HEK293 (cell line): ENCODE measurements at regions not wholly inside any gene's neighbourhood (a gene's known extent, or its start where the extent isn't known, plus 50 kb on each side); places are given as distances from the start of the nearest gene placed in this dataset.
"Not testable (repeated sequence)": the region's sequence is repeated elsewhere in the genome, so short reads cannot be mapped to it uniquely, and the experiment has no call there.

Source experiments
- CTCF ChIA-PET: fragments of 350-600 bp; formaldehyde crosslinking; extraction: SDS; loops from one replicate; lab custom pipeline; 2021; ENCODE audit warnings: antibody characterized with exemption; lab: Yijun Ruan, JAX
- POLR2A ChIA-PET: fragments of 300-600 bp; formaldehyde crosslinking; extraction: SDS; loops from one replicate; lab custom pipeline; 2020; ENCODE audit warnings: antibody characterized with exemption, inconsistent platforms; lab: Yijun Ruan, JAX
- H3K27ac ChIP-seq: fragments of 200-500 bp; sonication (Bioruptor generic); 2 replicates; pipeline ENCODE4 v1.5.1; 2014; ENCODE audit warnings: low read depth, low read length, control low read depth, inconsistent platforms; ENCODE audit errors: extremely low read depth
- H3K36me3 ChIP-seq, 2 experiments: fragments of 200-500 bp in 1 of 2; sonication (Bioruptor generic) in 1 of 2; 1 replicate in 1 of 2; 2 replicates in 1 of 2; pipeline ENCODE4 v1.5.1; 2014 to 2017; ENCODE audit warnings: inconsistent platforms in 2 of 2, low read length in 2 of 2; ENCODE audit not compliant: control insufficient read depth in 2 of 2, insufficient read depth in 1 of 2
- H3K4me1 ChIP-seq: fragments of 200-500 bp; sonication (Bioruptor generic); 2 replicates; pipeline ENCODE4 v1.5.1; 2014; ENCODE audit warnings: mild to moderate bottlenecking, low read length, inconsistent platforms; ENCODE audit not compliant: control insufficient read depth, insufficient read depth
- H3K4me3 ChIP-seq: 2 replicates; pipeline ENCODE4 v1.5.1; 2011; ENCODE audit warnings: low read depth, mild to moderate bottlenecking, control low read depth, low read length, moderate library complexity
- H3K9me3 ChIP-seq: fragments of 200-500 bp; sonication (Bioruptor generic); 2 replicates; pipeline ENCODE4 v1.5.1; 2014; ENCODE audit warnings: low read depth, low read length, inconsistent platforms; ENCODE audit not compliant: control insufficient read depth, insufficient read depth
- BCL11A ChIP-seq: fragments of 450-650 bp; formaldehyde crosslinking; IDR thresholded peaks from 2 replicates; pipeline ENCODE4 v1.5.1; 2016; ENCODE audit warnings: low read depth, missing biosample characterization, missing genetic modification characterization
- GLIS2 ChIP-seq: fragments of 450-650 bp; formaldehyde crosslinking; IDR thresholded peaks from 2 replicates; pipeline ENCODE4 v1.5.1; 2016; ENCODE audit warnings: missing biosample characterization, missing genetic modification characterization
- PATZ1 ChIP-seq: fragments of 450-650 bp; formaldehyde crosslinking; IDR thresholded peaks from 2 replicates; pipeline ENCODE4 v1.5.1; 2016; ENCODE audit warnings: missing biosample characterization, missing genetic modification characterization
- ZBTB11 ChIP-seq: fragments of 450-650 bp; formaldehyde crosslinking; conservative IDR thresholded peaks from 2 replicates; pipeline ENCODE4 v1.5.1; 2016; ENCODE audit warnings: low read depth, missing biosample characterization, missing genetic modification characterization
- ZNF10 ChIP-seq: fragments of 450-650 bp; formaldehyde crosslinking; IDR thresholded peaks from 2 replicates; pipeline ENCODE4 v1.5.1; 2017; ENCODE audit warnings: missing biosample characterization, missing genetic modification characterization
- ZNF16 ChIP-seq: fragments of 450-650 bp; formaldehyde crosslinking; IDR thresholded peaks from 2 replicates; pipeline ENCODE4 v1.5.1; 2016; ENCODE audit warnings: low read depth, missing biosample characterization, missing genetic modification characterization
- ZNF24 ChIP-seq: fragments of 450-650 bp; formaldehyde crosslinking; IDR thresholded peaks from 2 replicates; pipeline ENCODE4 v1.5.1; 2016; ENCODE audit warnings: missing biosample characterization, missing genetic modification characterization
- ZNF391 ChIP-seq: fragments of 450-650 bp; formaldehyde crosslinking; IDR thresholded peaks from 2 replicates; pipeline ENCODE4 v1.5.1; 2016; ENCODE audit warnings: low read depth, missing biosample characterization, missing genetic modification characterization, borderline replicate concordance
- ZNF623 ChIP-seq: fragments of 450-650 bp; formaldehyde crosslinking; IDR thresholded peaks from 2 replicates; pipeline ENCODE4 v1.5.1; 2016; ENCODE audit warnings: missing biosample characterization, missing genetic modification characterization
- ZNF692 ChIP-seq: fragments of 450-650 bp; formaldehyde crosslinking; IDR thresholded peaks from 2 replicates; pipeline ENCODE4 v1.5.1; 2016; ENCODE audit warnings: missing biosample characterization, missing genetic modification characterization
- ZSCAN5A ChIP-seq: fragments of 450-650 bp; formaldehyde crosslinking; IDR thresholded peaks from 2 replicates; pipeline ENCODE4 v1.5.1; 2016; ENCODE audit warnings: missing biosample characterization, missing genetic modification characterization

GRCh38 chr14:106327234-106327633, 800.9 kb downstream of the TMEM121 start:
- CTCF ChIA-PET, result interaction anchor here (0.6 to 2.4 kb wide), 7 partner anchors 21 to 335 kb away, joined by 3 to 9 read pairs (median 4); no protein-coding TSS in a partner anchor
- H3K9me3 ChIP-seq, result no peaks in the 10 kb centered on the region
- no peak overlapping the region for H3K27ac ChIP-seq
- H3K4me3 ChIP-seq, result no peak overlapping the region
- H3K36me3 ChIP-seq, result no peaks in the 10 kb centered on the region
- TF ChIP-seq GLIS2 (tag by site-specific recombination), result no peak
- no peak for TF ChIP-seq ZNF391 (tag by site-specific recombination)
- TF ChIP-seq PATZ1 (tag by site-specific recombination), result no peak
- no peak for TF ChIP-seq ZNF10
- no peak for TF ChIP-seq ZBTB11 (tag by site-specific recombination)
- no peak for TF ChIP-seq ZNF16 (tag by site-specific recombination)
- TF ChIP-seq ZNF692, result no peak
- no peak for TF ChIP-seq ZNF24
- TF ChIP-seq BCL11A, result no peak
- TF ChIP-seq ZNF623 (tag by site-specific recombination), result no peak
- TF ChIP-seq ZSCAN5A (tag by site-specific recombination), result no peak
- TF ChIP-seq, all 188 proteins: peak for 0
- POLR2A ChIA-PET, result no interaction called here
- no peaks in the 10 kb centered on the region for H3K4me1 ChIP-seq

- CTCF ChIA-PET, result interaction anchor here (0.6 to 2.4 kb wide), 6 partner anchors 20 to 335 kb away, joined by 3 to 9 read pairs (median 4); no protein-coding TSS in a partner anchor
- H3K27ac ChIP-seq, POLR2A ChIA-PET, H3K4me3 ChIP-seq, H3K9me3 ChIP-seq, H3K4me1 ChIP-seq, H3K36me3 ChIP-seq: not testable (repeated sequence)
These were observed 801.4 kb downstream of the TMEM121 start for GRCh38 chr14:106327702-106328353.

- H3K9me3 ChIP-seq, POLR2A ChIA-PET, H3K36me3 ChIP-seq, H3K27ac ChIP-seq, H3K4me3 ChIP-seq, H3K4me1 ChIP-seq: not testable (repeated sequence)
- CTCF ChIA-PET, result interaction anchor here (1.1 to 4.9 kb wide), 4 partner anchors 19 to 21 kb away, joined by 3 to 40 read pairs (median 8); no protein-coding TSS in a partner anchor
These were observed 802.9 kb downstream of the TMEM121 start for GRCh38 chr14:106329243-106329642.

- CTCF ChIA-PET, result interaction anchor here (0.6 to 4.9 kb wide), 4 partner anchors 18 to 280 kb away, joined by 3 to 40 read pairs (median 5); no protein-coding TSS in a partner anchor
- H3K4me1 ChIP-seq, H3K9me3 ChIP-seq, POLR2A ChIA-PET, H3K4me3 ChIP-seq, H3K36me3 ChIP-seq, H3K27ac ChIP-seq: not testable (repeated sequence)
These were observed 803.8 kb downstream of the TMEM121 start for GRCh38 chr14:106329987-106330774.
